ENCODE measurements at regions not wholly inside any gene's neighbourhood (a gene's known extent, or its start where the extent isn't known, plus 50 kb on each side); places are given as distances from the start of the nearest gene placed in this dataset.

- no peaks in the 10 kb centered on the region for H3K4me1 Mint-ChIP-seq
- 78% methylated on average over 8 of the region's 9 CpGs for WGBS (ENCODE audit: insufficient coverage)
- no peaks in the 10 kb centered on the region for H3K27me3 ChIP-seq (ENCODE audit: control insufficient read depth in 2 of 2, insufficient read depth in 2 of 2, low read length in 2 of 2)
- H3K36me3 ChIP-seq (replicated peaks in 1 of 2; ENCODE audit: control insufficient read depth in 1 of 2, insufficient read depth in 2 of 2, low read length in 2 of 2), result no peaks in the 10 kb centered on the region
- no peak overlapping the region for H3K4me3 Mint-ChIP-seq
- no peaks in the 10 kb centered on the region for H3K36me3 Mint-ChIP-seq
- H2AFZ ChIP-seq (ENCODE audit: insufficient read depth, low read depth, low read length, poor library complexity, severe bottlenecking), result no peak overlapping the region
- H3K27me3 Mint-ChIP-seq (ENCODE audit: low read depth in 3 of 3), result no peaks in the 10 kb centered on the region
- H3K9me3 Mint-ChIP-seq, result peaks cover 0 to 8% (median 3%) of the 10 kb centered on the region in 7 donors
- H3K4me2 ChIP-seq (replicated peaks; ENCODE audit: extremely low read depth, low read length, poor library complexity, severe bottlenecking), result no peak overlapping the region
- H3K4me1 ChIP-seq (ENCODE audit: control insufficient read depth in 1 of 2, insufficient read depth in 2 of 2, low read length in 2 of 2), result no peaks in the 10 kb centered on the region
- H3K4me3 ChIP-seq (replicated peaks in 1 of 3; ENCODE audit: low read depth in 2 of 3, low read length in 3 of 3), result no peak overlapping the region
- H3K9me3 ChIP-seq (replicated peaks in 1 of 2; ENCODE audit: control insufficient read depth in 1 of 2, insufficient read depth in 1 of 2, low read length in 2 of 2), result no peaks in the 10 kb centered on the region
- H3K9ac ChIP-seq (ENCODE audit: insufficient read depth, low read length, poor library complexity, severe bottlenecking), result no peak overlapping the region
- TF ChIP-seq CTCF (IDR thresholded peaks at IDR 0.05), result no peak
- DNase-seq, result no peak
- H3K27ac ChIP-seq (ENCODE audit: low read depth in 1 of 2, low read length in 2 of 2), result no peak overlapping the region
- H4K20me1 ChIP-seq (ENCODE audit: insufficient read depth, low read length), result no peaks in the 10 kb centered on the region
- no peaks in the 10 kb centered on the region for H3K79me2 ChIP-seq (ENCODE audit: insufficient read depth, low read length)
- intact Hi-C loops (cut with micrococcal nuclease), result no loop called here
- H3K27ac Mint-ChIP-seq, result no peak overlapping the region
Observed at GRCh38 chr10:35907548-35907947, 265.5 kb upstream of the FZD8 start.

- H3K36me3 Mint-ChIP-seq, result no peaks in the 10 kb centered on the region
- no peaks in the 10 kb centered on the region for H3K36me3 ChIP-seq (replicated peaks in 1 of 2; ENCODE audit: control insufficient read depth in 1 of 2, insufficient read depth in 2 of 2, low read length in 2 of 2)
- no peak for DNase-seq
- H3K27me3 ChIP-seq (ENCODE audit: control insufficient read depth in 2 of 2, insufficient read depth in 2 of 2, low read length in 2 of 2), result no peaks in the 10 kb centered on the region
- no peak overlapping the region for H3K27ac ChIP-seq (ENCODE audit: low read depth in 1 of 2, low read length in 2 of 2)
- no peak overlapping the region for H2AFZ ChIP-seq (ENCODE audit: insufficient read depth, low read depth, low read length, poor library complexity, severe bottlenecking)
- no peaks in the 10 kb centered on the region for H4K20me1 ChIP-seq (ENCODE audit: insufficient read depth, low read length)
- peaks cover 0 to 8% (median 3%) of the 10 kb centered on the region in 7 donors for H3K9me3 Mint-ChIP-seq
- no peak overlapping the region for H3K4me3 Mint-ChIP-seq
- H3K4me1 Mint-ChIP-seq, result no peaks in the 10 kb centered on the region
- no peaks in the 10 kb centered on the region for H3K27me3 Mint-ChIP-seq (ENCODE audit: low read depth in 3 of 3)
- H3K9me3 ChIP-seq (replicated peaks in 1 of 2; ENCODE audit: control insufficient read depth in 1 of 2, insufficient read depth in 1 of 2, low read length in 2 of 2), result no peaks in the 10 kb centered on the region
- no peak for TF ChIP-seq CTCF (IDR thresholded peaks at IDR 0.05)
- H3K4me2 ChIP-seq (replicated peaks; ENCODE audit: extremely low read depth, low read length, poor library complexity, severe bottlenecking), result no peak overlapping the region
- no peaks in the 10 kb centered on the region for H3K4me1 ChIP-seq (ENCODE audit: control insufficient read depth in 1 of 2, insufficient read depth in 2 of 2, low read length in 2 of 2)
- no peak overlapping the region for H3K9ac ChIP-seq (ENCODE audit: insufficient read depth, low read length, poor library complexity, severe bottlenecking)
- H3K4me3 ChIP-seq (replicated peaks in 1 of 3; ENCODE audit: low read depth in 2 of 3, low read length in 3 of 3), result no peak overlapping the region
- H3K27ac Mint-ChIP-seq, result no peak overlapping the region
- intact Hi-C loops (cut with micrococcal nuclease), result no loop called here
- 72% methylated on average over 2 of the region's 3 CpGs for WGBS (ENCODE audit: insufficient coverage)
- no peaks in the 10 kb centered on the region for H3K79me2 ChIP-seq (ENCODE audit: insufficient read depth, low read length)
Observed at GRCh38 chr10:35906155-35906554, 264.1 kb upstream of the FZD8 start.
